SU-DHL-6 (cell line): ENCODE measurements at regions not wholly inside any gene's neighbourhood (a gene's known extent, or its start where the extent isn't known, plus 50 kb on each side); places are given as distances from the start of the nearest gene placed in this dataset.

Experiments
- H2AFZ ChIP-seq: fragments of 200-600 bp; sonication (generic); 2 replicates; pipeline ENCODE4 v1.6.1; 2014; ENCODE audit warnings: low read depth, mild to moderate bottlenecking, moderate library complexity, mixed read lengths, antibody characterized with exemption, low read length; ENCODE audit not compliant: severe bottlenecking
- H3F3A ChIP-seq: fragments of 200-600 bp; shearing (Covaris generic); 2 replicates; pipeline ENCODE4 v1.6.0; 2016; ENCODE audit warnings: antibody characterized with exemption, mild to moderate bottlenecking; ENCODE audit not compliant: insufficient read depth
- H3K27ac ChIP-seq: fragments of 200-600 bp; sonication (generic); 2 replicates; pipeline ENCODE4 v1.5.1; 2016; ENCODE audit warnings: low read depth, mild to moderate bottlenecking, low read length, moderate library complexity, mixed read lengths
- H3K27me3 ChIP-seq: fragments of 200-600 bp; sonication (generic), shearing (Covaris generic); 2 replicates; pipeline ENCODE4 v1.6.0; 2014; ENCODE audit warnings: mild to moderate bottlenecking, low read length
- H3K36me3 ChIP-seq: fragments of 200-600 bp; sonication (generic); 2 replicates; pipeline ENCODE4 v1.6.1; 2014; ENCODE audit warnings: mild to moderate bottlenecking, low read length, mixed read lengths
- H3K4me2 ChIP-seq: fragments of 300-600, 200-600 bp; shearing (Covaris generic), sonication (generic); 2 replicates; pipeline ENCODE4 v1.6.0; 2014; ENCODE audit warnings: low read length, low read depth, mild to moderate bottlenecking; ENCODE audit not compliant: poor library complexity, severe bottlenecking
- H3K4me3 ChIP-seq: fragments of 200-600 bp; sonication (generic); 2 replicates; pipeline ENCODE4 v1.5.1; 2014; ENCODE audit warnings: antibody characterized with exemption, low read length, mild to moderate bottlenecking, mixed read lengths; ENCODE audit not compliant: insufficient read depth, poor library complexity, severe bottlenecking
- H3K79me2 ChIP-seq: fragments of 200-600 bp; sonication (generic); 2 replicates; pipeline ENCODE4 v1.6.1; 2014; ENCODE audit warnings: mild to moderate bottlenecking, low read length, moderate library complexity; ENCODE audit not compliant: insufficient read depth
- H3K9ac ChIP-seq: fragments of 200-600 bp; sonication (generic); 2 replicates; pipeline ENCODE4 v1.7.0; 2014; ENCODE audit warnings: mild to moderate bottlenecking, low read length
- H3K9me2 ChIP-seq: fragments of 200-600 bp; sonication (generic); replicated peaks from 2 replicates; pipeline ENCODE4 v1.6.1; 2014; ENCODE audit warnings: low read length; ENCODE audit not compliant: insufficient read depth
- H3K9me3 ChIP-seq: fragments of 200-600 bp; sonication (generic); 2 replicates; pipeline ENCODE4 v1.6.1; 2014; ENCODE audit warnings: low read length, mixed read lengths; ENCODE audit not compliant: insufficient read depth
- H4K20me1 ChIP-seq: fragments of 200-600 bp; sonication (generic); 2 replicates; pipeline ENCODE4 v1.6.1; 2014; ENCODE audit warnings: low read depth, mild to moderate bottlenecking, antibody characterized with exemption, low read length, moderate library complexity, mixed read lengths
- EZH2phosphoT487 ChIP-seq: fragments of 200-600 bp; sonication (generic), shearing (Covaris generic); conservative IDR thresholded peaks from 2 replicates; pipeline ENCODE4 v1.6.1; 2018; ENCODE audit warnings: mild to moderate bottlenecking, antibody characterized with exemption, low read length, moderate library complexity, mixed read lengths
- TF ChIP-seq, protein P1 (sequence below): fragments of 200-600 bp; sonication (generic); IDR thresholded peaks from one replicate; pipeline ENCODE4 v1.5.1; 2017; ENCODE audit warnings: antibody characterized with exemption, mild to moderate bottlenecking, low read length, moderate library complexity; ENCODE audit not compliant: insufficient read depth, poor library complexity, severe bottlenecking

DNA sequence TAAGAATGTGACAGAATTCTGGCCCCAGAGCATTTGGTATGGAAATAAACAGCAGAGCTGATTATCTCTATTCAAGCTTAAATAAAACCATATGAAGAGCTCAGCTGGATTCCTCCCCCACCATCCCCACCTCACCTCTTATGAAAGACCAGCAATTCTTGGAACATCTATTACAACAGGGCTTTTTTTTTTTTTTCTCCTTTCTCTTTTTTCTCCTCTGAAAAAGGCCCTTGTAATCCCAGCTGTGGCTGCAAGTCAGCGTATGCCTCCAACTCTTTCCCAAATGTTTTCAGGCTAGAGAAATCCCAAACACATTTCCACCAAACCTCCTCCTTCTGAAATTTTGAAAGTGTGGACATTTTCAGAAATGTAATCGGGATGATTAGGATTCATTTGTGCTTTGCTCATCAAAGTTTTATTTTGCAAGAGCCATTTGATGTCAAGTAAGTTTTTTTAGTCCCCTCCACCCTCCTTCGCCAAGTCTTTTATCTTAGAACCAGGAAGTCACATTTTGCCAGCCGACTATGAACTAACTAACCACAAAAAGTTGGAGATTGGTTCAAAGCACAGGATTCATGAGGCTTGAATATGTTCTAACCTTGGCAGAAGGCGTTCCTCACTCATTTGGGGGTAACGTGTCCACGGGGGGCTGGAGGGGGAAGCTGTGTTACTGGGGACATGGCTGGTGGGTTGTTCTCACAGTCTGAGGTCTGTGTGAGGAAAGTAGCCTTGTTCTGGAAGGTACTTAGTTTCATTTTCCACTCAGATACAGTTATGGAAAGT lies 142.0 kb upstream of the PDZRN3 start:
- Histone ChIP-seq H3K79me2 (no peaks in the 10 kb centered on the region), H3K4me2 (no peak overlapping the region), H3F3A (no peaks in the 10 kb centered on the region), H3K9ac (no peak overlapping the region), H3K36me3 (no peaks in the 10 kb centered on the region), H3K4me3 (no peak overlapping the region), H3K9me3 (no peaks in the 10 kb centered on the region), H2AFZ (no peak overlapping the region), H3K9me2 (no peaks in the 10 kb centered on the region), H4K20me1 (no peaks in the 10 kb centered on the region), H3K27me3 (no peaks in the 10 kb centered on the region), H3K27ac (no peak overlapping the region)
- TF ChIP-seq EZH2phosphoT487: no peak
- TF ChIP-seq, protein P1, sequence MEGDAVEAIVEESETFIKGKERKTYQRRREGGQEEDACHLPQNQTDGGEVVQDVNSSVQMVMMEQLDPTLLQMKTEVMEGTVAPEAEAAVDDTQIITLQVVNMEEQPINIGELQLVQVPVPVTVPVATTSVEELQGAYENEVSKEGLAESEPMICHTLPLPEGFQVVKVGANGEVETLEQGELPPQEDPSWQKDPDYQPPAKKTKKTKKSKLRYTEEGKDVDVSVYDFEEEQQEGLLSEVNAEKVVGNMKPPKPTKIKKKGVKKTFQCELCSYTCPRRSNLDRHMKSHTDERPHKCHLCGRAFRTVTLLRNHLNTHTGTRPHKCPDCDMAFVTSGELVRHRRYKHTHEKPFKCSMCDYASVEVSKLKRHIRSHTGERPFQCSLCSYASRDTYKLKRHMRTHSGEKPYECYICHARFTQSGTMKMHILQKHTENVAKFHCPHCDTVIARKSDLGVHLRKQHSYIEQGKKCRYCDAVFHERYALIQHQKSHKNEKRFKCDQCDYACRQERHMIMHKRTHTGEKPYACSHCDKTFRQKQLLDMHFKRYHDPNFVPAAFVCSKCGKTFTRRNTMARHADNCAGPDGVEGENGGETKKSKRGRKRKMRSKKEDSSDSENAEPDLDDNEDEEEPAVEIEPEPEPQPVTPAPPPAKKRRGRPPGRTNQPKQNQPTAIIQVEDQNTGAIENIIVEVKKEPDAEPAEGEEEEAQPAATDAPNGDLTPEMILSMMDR: no peak

DNA sequence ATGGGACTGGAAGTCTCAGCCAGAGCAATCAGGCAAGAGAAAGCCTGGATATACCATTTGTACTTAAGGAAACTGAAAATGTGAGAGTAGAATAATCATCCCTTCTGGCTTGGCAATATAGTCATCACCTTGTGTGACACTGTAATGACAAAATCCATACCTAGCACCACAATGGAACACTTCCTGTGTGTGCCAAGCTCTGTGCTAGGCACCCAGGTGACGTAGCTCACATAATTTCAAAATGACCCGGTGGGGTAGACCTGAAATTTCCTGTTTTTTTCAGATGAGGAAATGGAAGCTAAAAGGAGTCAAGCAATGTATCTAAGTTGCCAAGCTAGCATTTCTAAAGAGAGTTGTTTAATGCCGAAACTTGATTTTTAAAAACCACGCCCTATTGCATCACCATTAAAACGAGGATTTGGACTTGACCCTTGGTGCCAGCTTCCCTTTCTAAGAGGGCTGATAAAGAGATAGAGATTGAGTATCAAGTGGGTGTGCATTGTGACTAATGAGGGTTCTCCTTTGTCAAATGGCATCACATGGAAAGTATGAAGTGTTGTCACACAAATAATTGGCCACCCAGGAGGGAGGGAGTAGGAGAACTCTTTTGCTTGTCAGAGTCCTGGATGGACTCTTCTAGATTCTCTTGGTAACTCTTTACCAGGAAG lies 141.3 kb upstream of the PDZRN3 start:
- Histone ChIP-seq H4K20me1 (no peaks in the 10 kb centered on the region), H3F3A (no peaks in the 10 kb centered on the region), H3K27ac (no peak overlapping the region), H3K36me3 (no peaks in the 10 kb centered on the region), H3K79me2 (no peaks in the 10 kb centered on the region), H3K9ac (no peak overlapping the region), H3K9me3 (no peaks in the 10 kb centered on the region), H3K9me2 (no peaks in the 10 kb centered on the region), H3K27me3 (no peaks in the 10 kb centered on the region), H2AFZ (no peak overlapping the region), H3K4me2 (no peak overlapping the region), H3K4me3 (no peak overlapping the region)
- TF ChIP-seq, protein P1: no peak
- TF ChIP-seq EZH2phosphoT487: no peak

DNA sequence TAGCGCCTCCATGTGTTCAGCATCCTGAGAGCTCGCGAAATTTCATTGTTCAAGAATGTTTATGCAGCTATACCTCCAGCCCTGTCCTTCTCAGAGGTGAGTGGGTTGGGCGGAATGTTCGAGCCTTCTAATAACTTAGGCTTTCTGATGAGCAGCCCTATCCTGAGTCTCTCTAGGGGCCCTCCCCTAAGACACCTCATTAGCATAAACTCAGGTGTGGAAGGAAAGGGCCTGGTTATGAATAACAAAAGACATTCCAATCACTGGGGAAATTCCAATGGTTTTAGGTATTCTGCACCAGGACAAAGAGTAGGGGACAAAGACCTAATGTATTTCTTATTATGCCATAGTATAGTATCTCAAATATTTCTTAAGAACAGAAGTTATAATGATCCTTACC lies 138.1 kb upstream of the PDZRN3 start:
- TF ChIP-seq EZH2phosphoT487: no peak
- TF ChIP-seq, protein P1: no peak
- no peaks in the 10 kb centered on the region for H3K27me3 ChIP-seq
- no peak overlapping the region for H3K4me2 ChIP-seq
- no peaks in the 10 kb centered on the region for H3K79me2 ChIP-seq
- no peaks in the 10 kb centered on the region for H4K20me1 ChIP-seq
- H2AFZ ChIP-seq: no peak overlapping the region
- H3F3A ChIP-seq: no peaks in the 10 kb centered on the region
- no peaks in the 10 kb centered on the region for H3K9me3 ChIP-seq
- H3K36me3 ChIP-seq: no peaks in the 10 kb centered on the region
- H3K9ac ChIP-seq: no peak overlapping the region
- no peak overlapping the region for H3K27ac ChIP-seq
- H3K9me2 ChIP-seq: no peaks in the 10 kb centered on the region
- H3K4me3 ChIP-seq: no peak overlapping the region
